ENCODE measurements at regions not wholly inside any gene's neighbourhood (a gene's known extent, or its start where the extent isn't known, plus 50 kb on each side); places are given as distances from the start of the nearest gene placed in this dataset.

- no peak for TF ChIP-seq CTCF (conservative IDR thresholded peaks at IDR 0.05; ENCODE audit: low read depth, low read length)
- no peak for TF ChIP-seq EZH2 (IDR thresholded peaks at IDR 0.05; ENCODE audit: borderline replicate concordance, low read depth, low read length, poor library complexity, severe bottlenecking)
Measured at GRCh38 chr6:115618256-115618655, 442.4 kb downstream of the FRK start.

All from A673 (cell line).